ENCODE measurements at regions not wholly inside any gene's neighbourhood (a gene's known extent, or its start where the extent isn't known, plus 50 kb on each side); places are given as distances from the start of the nearest gene placed in this dataset.
"Not testable (repeated sequence)": the region's sequence is repeated elsewhere in the genome, so short reads cannot be mapped to it uniquely, and the experiment has no call there.

GRCh38 chr5:44943647-44944046 lies 134.9 kb downstream of the MRPS30 start:
- no peak for DNase-seq (ENCODE audit: insufficient read length)
- no peak for TF ChIP-seq POLR2AphosphoS5 (IDR thresholded peaks at IDR 0.05; ENCODE audit: low read depth, low read length)
- TF ChIP-seq POLR2A (IDR thresholded peaks at IDR 0.05; ENCODE audit: low read depth, low read length): no peak
- no peak for TF ChIP-seq TAF1 (IDR thresholded peaks at IDR 0.05; ENCODE audit: borderline replicate concordance, low read depth, low read length)
- FAIRE-seq: no peak

GRCh38 chr5:44945743-44946142 lies 137.0 kb downstream of the MRPS30 start:
- no peak for TF ChIP-seq TAF1 (IDR thresholded peaks at IDR 0.05; ENCODE audit: borderline replicate concordance, low read depth, low read length)
- no peak for TF ChIP-seq POLR2A (IDR thresholded peaks at IDR 0.05; ENCODE audit: low read depth, low read length)
- no peak for TF ChIP-seq POLR2AphosphoS5 (IDR thresholded peaks at IDR 0.05; ENCODE audit: low read depth, low read length)
- DNase-seq (ENCODE audit: insufficient read length): no peak
- no peak for FAIRE-seq

GRCh38 chr5:44949687-44950086 lies 140.9 kb downstream of the MRPS30 start:
- TF ChIP-seq TAF1 (IDR thresholded peaks at IDR 0.05; ENCODE audit: borderline replicate concordance, low read depth, low read length): no peak
- TF ChIP-seq POLR2A (IDR thresholded peaks at IDR 0.05; ENCODE audit: low read depth, low read length): no peak
- TF ChIP-seq POLR2AphosphoS5 (IDR thresholded peaks at IDR 0.05; ENCODE audit: low read depth, low read length): no peak
- DNase-seq (ENCODE audit: insufficient read length): no peak
- FAIRE-seq: no peak

- DNase-seq (ENCODE audit: insufficient read length): no peak
- no peak for TF ChIP-seq TAF1 (IDR thresholded peaks at IDR 0.05; ENCODE audit: borderline replicate concordance, low read depth, low read length)
- TF ChIP-seq POLR2AphosphoS5 (IDR thresholded peaks at IDR 0.05; ENCODE audit: low read depth, low read length): no peak
- TF ChIP-seq POLR2A (IDR thresholded peaks at IDR 0.05; ENCODE audit: low read depth, low read length): no peak
- FAIRE-seq: no peak
Measured at GRCh38 chr5:44951371-44951770, 142.6 kb downstream of the MRPS30 start.

GRCh38 chr5:44952376-44952775 lies 143.6 kb downstream of the MRPS30 start:
- DNase-seq (ENCODE audit: insufficient read length) (no peak), FAIRE-seq (peak; percentile 74)
- no peak for TF ChIP-seq TAF1 (IDR thresholded peaks at IDR 0.05; ENCODE audit: borderline replicate concordance, low read depth, low read length)
- TF ChIP-seq POLR2A (IDR thresholded peaks at IDR 0.05; ENCODE audit: low read depth, low read length): no peak
- TF ChIP-seq POLR2AphosphoS5 (IDR thresholded peaks at IDR 0.05; ENCODE audit: low read depth, low read length): no peak

GRCh38 chr5:44953078-44953477 lies 144.3 kb downstream of the MRPS30 start:
- DNase-seq (ENCODE audit: insufficient read length) (no peak), FAIRE-seq (no peak)
- TF ChIP-seq POLR2AphosphoS5 (IDR thresholded peaks at IDR 0.05; ENCODE audit: low read depth, low read length): no peak
- TF ChIP-seq TAF1 (IDR thresholded peaks at IDR 0.05; ENCODE audit: borderline replicate concordance, low read depth, low read length): no peak
- TF ChIP-seq POLR2A (IDR thresholded peaks at IDR 0.05; ENCODE audit: low read depth, low read length): no peak

GRCh38 chr5:44958943-44959454 lies 150.3 kb downstream of the MRPS30 start:
- not testable (repeated sequence) for DNase-seq (ENCODE audit: insufficient read length); FAIRE-seq

- DNase-seq (ENCODE audit: insufficient read length) (no peak), FAIRE-seq (no peak)
- no peak for TF ChIP-seq POLR2AphosphoS5 (IDR thresholded peaks at IDR 0.05; ENCODE audit: low read depth, low read length)
Measured at GRCh38 chr5:44969825-44970224, 161.1 kb downstream of the MRPS30 start.

GRCh38 chr5:44970963-44971362 lies 162.2 kb downstream of the MRPS30 start:
- DNase-seq (ENCODE audit: insufficient read length); FAIRE-seq: not testable (repeated sequence)

- FAIRE-seq: no peak
- TF ChIP-seq POLR2A (IDR thresholded peaks at IDR 0.05; ENCODE audit: low read depth, low read length): no peak
- no peak for TF ChIP-seq POLR2AphosphoS5 (IDR thresholded peaks at IDR 0.05; ENCODE audit: low read depth, low read length)
- no peak for TF ChIP-seq TAF1 (IDR thresholded peaks at IDR 0.05; ENCODE audit: borderline replicate concordance, low read depth, low read length)
Measured at GRCh38 chr5:44974813-44975212, 166.1 kb downstream of the MRPS30 start.

GRCh38 chr5:44981708-44982107 lies 173.0 kb downstream of the MRPS30 start:
- TF ChIP-seq POLR2AphosphoS5 (IDR thresholded peaks at IDR 0.05; ENCODE audit: low read depth, low read length) (no peak), POLR2A (IDR thresholded peaks at IDR 0.05; ENCODE audit: low read depth, low read length) (no peak), TAF1 (IDR thresholded peaks at IDR 0.05; ENCODE audit: borderline replicate concordance, low read depth, low read length) (no peak)
- no peak for DNase-seq (ENCODE audit: insufficient read length)
- FAIRE-seq: no peak

More at GRCh38 chr5:44974813-44975212, 166.1 kb downstream of the MRPS30 start:
- DNase-seq (ENCODE audit: insufficient read length): no peak

- TF ChIP-seq POLR2AphosphoS5 (IDR thresholded peaks at IDR 0.05; ENCODE audit: low read depth, low read length) (no peak), TAF1 (IDR thresholded peaks at IDR 0.05; ENCODE audit: borderline replicate concordance, low read depth, low read length) (no peak), POLR2A (IDR thresholded peaks at IDR 0.05; ENCODE audit: low read depth, low read length) (no peak)
- no peak for FAIRE-seq
- no peak for DNase-seq (ENCODE audit: insufficient read length)
Measured at GRCh38 chr5:44983006-44983405, 174.3 kb downstream of the MRPS30 start.

- DNase-seq (ENCODE audit: insufficient read length): no peak
- no peak for FAIRE-seq
- TF ChIP-seq TAF1 (IDR thresholded peaks at IDR 0.05; ENCODE audit: borderline replicate concordance, low read depth, low read length) (no peak), POLR2A (IDR thresholded peaks at IDR 0.05; ENCODE audit: low read depth, low read length) (no peak)
Measured at GRCh38 chr5:44987026-44987425, 178.3 kb downstream of the MRPS30 start.
